HG02973 (cell line): ENCODE measurements at regions not wholly inside any gene's neighbourhood (a gene's known extent, or its start where the extent isn't known, plus 50 kb on each side); places are given as distances from the start of the nearest gene placed in this dataset.

Source experiments
- ATAC-seq: cut with Tn5 transposase; IDR thresholded peaks from one replicate; pipeline ENCODE4 v1.9.1; 2021; ENCODE audit warnings: moderate library complexity; ENCODE audit not compliant: unreplicated experiment

GRCh38 chr4:57504139-57504538 is 394.0 kb upstream of the IGFBP7 start:
- ATAC-seq: no peak

GRCh38 chr4:57501720-57502119 is 391.5 kb upstream of the IGFBP7 start:
- no peak for ATAC-seq

GRCh38 chr4:57499786-57500185 is 389.6 kb upstream of the IGFBP7 start:
- ATAC-seq: no peak

- ATAC-seq: no peak
Observed at GRCh38 chr4:57498251-57498650, 388.1 kb upstream of the IGFBP7 start.

GRCh38 chr4:57496697-57497471 is 386.7 kb upstream of the IGFBP7 start:
- ATAC-seq: no peak

GRCh38 chr4:57494821-57495220 is 384.6 kb upstream of the IGFBP7 start:
- no peak for ATAC-seq

- ATAC-seq: no peak
Observed at GRCh38 chr4:57492251-57492878, 382.2 kb upstream of the IGFBP7 start.

GRCh38 chr4:57491388-57491787 is 381.2 kb upstream of the IGFBP7 start:
- no peak for ATAC-seq

- ATAC-seq: no peak
Observed at GRCh38 chr4:57490520-57491255, 380.5 kb upstream of the IGFBP7 start.

- ATAC-seq: no peak
Observed at GRCh38 chr4:57488366-57489162, 378.4 kb upstream of the IGFBP7 start.

GRCh38 chr4:57475424-57475823 is 365.2 kb upstream of the IGFBP7 start:
- no peak for ATAC-seq

GRCh38 chr4:57465321-57466056 is 355.3 kb upstream of the IGFBP7 start:
- no peak for ATAC-seq

GRCh38 chr4:57462843-57463242 is 352.7 kb upstream of the IGFBP7 start:
- no peak for ATAC-seq

- ATAC-seq: no peak
Observed at GRCh38 chr4:57460967-57461366, 350.8 kb upstream of the IGFBP7 start.

GRCh38 chr4:57448901-57449300 is 338.7 kb upstream of the IGFBP7 start:
- no peak for ATAC-seq

GRCh38 chr4:57448452-57448851 is 338.3 kb upstream of the IGFBP7 start:
- no peak for ATAC-seq

GRCh38 chr4:57446266-57446665 is 336.1 kb upstream of the IGFBP7 start:
- no peak for ATAC-seq

- no peak for ATAC-seq
Observed at GRCh38 chr4:57445686-57446085, 335.5 kb upstream of the IGFBP7 start.

GRCh38 chr4:57444671-57445070 is 334.5 kb upstream of the IGFBP7 start:
- ATAC-seq: no peak

GRCh38 chr4:57443787-57444186 is 333.6 kb upstream of the IGFBP7 start:
- no peak for ATAC-seq
